Upper lobe of right lung (tissue), 1 donor: ENCODE measurements at regions not wholly inside any gene's neighbourhood (a gene's known extent, or its start where the extent isn't known, plus 50 kb on each side); places are given as distances from the start of the nearest gene placed in this dataset.

Experiments
- ATAC-seq: fragments of 200-7000 bp; cut with Tn5 transposase; one replicate; pipeline ENCODE4 v1.9.1; 2020; ENCODE audit warnings: mild to moderate bottlenecking, moderate library complexity
- DNase-seq: peaks from one replicate; pipeline ENCODE4 v3.0.0-alpha.2; 2020
- H3K27ac ChIP-seq: fragments of 200-600 bp; one replicate; pipeline ENCODE4 v1.8.0; 2022
- H3K27me3 ChIP-seq: fragments of 200-600 bp; one replicate; pipeline ENCODE4 v1.8.0; 2022; ENCODE audit warnings: mild to moderate bottlenecking
- H3K36me3 ChIP-seq: fragments of 200-600 bp; one replicate; pipeline ENCODE4 v1.8.0; 2022
- H3K4me1 ChIP-seq: fragments of 200-600 bp; one replicate; pipeline ENCODE4 v1.8.0; 2022
- H3K4me3 ChIP-seq: fragments of 200-600 bp; one replicate; pipeline ENCODE4 v1.8.0; 2022; ENCODE audit warnings: mild to moderate bottlenecking
- H3K9me3 ChIP-seq: fragments of 200-600 bp; one replicate; pipeline ENCODE4 v1.8.0; 2022
- intact Hi-C: fragments of 100-400 bp; cut with DNase I; formaldehyde crosslinking; loops from one replicate; pipeline ENCODE4 v1.11.0; 2022
- TF ChIP-seq, protein P1 (sequence below): fragments of 200-600 bp; IDR thresholded peaks from one replicate; pipeline ENCODE4 v1.8.0; 2022; ENCODE audit warnings: antibody characterized with exemption
- donor health status: DM: no; HTN: yes; CAD: no; lungs with severe emphysema.

GRCh38 chr2:225114786-225115323, 72.6 kb upstream of the DOCK10 start:
- H3K4me1 ChIP-seq, result peaks cover 4% of the 10 kb centered on the region
- no peak for DNase-seq
- no peaks in the 10 kb centered on the region for H3K9me3 ChIP-seq
- H3K4me3 ChIP-seq, result no peak overlapping the region
- intact Hi-C loops, result no loop called here
- no peak for ATAC-seq
- no peak overlapping the region for H3K27ac ChIP-seq
- H3K27me3 ChIP-seq, result no peaks in the 10 kb centered on the region
- H3K36me3 ChIP-seq, result no peaks in the 10 kb centered on the region
- TF ChIP-seq, protein P1, sequence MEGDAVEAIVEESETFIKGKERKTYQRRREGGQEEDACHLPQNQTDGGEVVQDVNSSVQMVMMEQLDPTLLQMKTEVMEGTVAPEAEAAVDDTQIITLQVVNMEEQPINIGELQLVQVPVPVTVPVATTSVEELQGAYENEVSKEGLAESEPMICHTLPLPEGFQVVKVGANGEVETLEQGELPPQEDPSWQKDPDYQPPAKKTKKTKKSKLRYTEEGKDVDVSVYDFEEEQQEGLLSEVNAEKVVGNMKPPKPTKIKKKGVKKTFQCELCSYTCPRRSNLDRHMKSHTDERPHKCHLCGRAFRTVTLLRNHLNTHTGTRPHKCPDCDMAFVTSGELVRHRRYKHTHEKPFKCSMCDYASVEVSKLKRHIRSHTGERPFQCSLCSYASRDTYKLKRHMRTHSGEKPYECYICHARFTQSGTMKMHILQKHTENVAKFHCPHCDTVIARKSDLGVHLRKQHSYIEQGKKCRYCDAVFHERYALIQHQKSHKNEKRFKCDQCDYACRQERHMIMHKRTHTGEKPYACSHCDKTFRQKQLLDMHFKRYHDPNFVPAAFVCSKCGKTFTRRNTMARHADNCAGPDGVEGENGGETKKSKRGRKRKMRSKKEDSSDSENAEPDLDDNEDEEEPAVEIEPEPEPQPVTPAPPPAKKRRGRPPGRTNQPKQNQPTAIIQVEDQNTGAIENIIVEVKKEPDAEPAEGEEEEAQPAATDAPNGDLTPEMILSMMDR, result no peak

DNA sequence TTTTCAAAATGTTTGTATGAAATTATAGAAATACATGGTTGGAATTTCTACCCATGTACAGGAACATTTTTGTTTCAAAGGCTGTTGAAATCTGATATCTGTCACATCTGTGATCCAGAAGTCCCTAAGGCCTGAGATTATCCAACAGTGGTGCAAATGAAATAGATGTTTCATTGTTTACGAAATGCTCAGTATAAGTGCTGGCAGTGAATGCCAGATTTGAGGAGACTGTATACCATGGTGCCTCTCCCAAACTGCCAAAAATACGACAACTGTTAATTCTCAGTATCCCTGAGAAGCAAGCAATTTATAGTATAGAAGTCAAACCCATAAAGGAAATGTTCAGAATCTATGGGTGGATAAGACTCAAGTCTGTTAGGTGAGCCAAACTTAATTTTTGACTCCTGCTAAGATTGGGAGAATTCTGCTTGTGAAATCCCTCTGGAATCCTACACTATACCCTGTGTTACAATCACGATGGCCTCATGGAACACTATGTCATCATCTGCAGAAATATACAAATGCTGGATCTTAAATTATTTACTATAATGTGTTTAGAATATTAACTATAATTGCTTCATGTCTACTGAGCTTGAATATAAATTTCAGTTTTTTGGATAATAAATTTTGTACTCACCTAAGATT, 71.2 kb upstream of the DOCK10 start:
- TF ChIP-seq, protein P1, result no peak
- Histone ChIP-seq H3K9me3 (no peaks in the 10 kb centered on the region), H3K4me3 (no peak overlapping the region), H3K36me3 (no peaks in the 10 kb centered on the region), H3K27ac (no peak overlapping the region), H3K4me1 (peaks cover 4% of the 10 kb centered on the region), H3K27me3 (no peaks in the 10 kb centered on the region)
- intact Hi-C loops, result no loop called here
- DNase-seq (no peak), ATAC-seq (no peak)

DNA sequence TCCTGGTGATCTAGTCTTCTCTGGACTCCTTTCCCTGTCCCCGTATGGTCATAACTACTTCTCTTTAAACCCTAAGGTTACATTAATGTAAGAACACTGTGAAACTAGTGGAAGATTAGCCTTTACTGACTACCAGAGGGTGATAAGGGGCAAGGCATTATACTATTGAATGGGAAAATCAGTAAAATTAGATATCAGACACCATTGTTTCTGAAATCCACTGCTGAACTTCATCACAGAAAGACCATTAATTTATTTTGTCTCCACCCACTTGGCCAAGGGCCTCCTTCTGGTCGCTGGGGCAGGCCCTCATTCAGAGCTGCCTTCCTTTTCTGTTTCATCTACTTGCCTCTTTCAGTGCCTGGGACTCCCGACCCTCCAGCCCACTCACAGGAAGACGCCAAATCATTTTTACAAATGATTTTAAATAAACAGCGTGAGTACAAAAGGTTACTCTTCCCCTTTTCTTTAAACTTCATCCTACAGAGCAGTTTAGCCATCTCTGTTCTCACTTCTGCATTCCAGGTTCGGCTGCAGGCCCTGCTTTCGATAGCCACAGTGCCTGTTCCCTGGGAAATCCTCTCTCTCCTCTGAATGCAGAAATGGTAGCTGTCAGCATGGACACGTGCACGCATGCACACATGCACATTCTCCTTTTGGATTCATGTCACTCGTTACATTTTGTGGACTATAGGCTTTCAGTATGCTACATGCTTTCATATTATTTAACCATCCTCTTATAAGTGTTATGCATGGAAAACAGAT, 70.3 kb upstream of the DOCK10 start:
- ATAC-seq, result peak; percentile 88

GRCh38 chr2:225108805-225109204, 66.5 kb upstream of the DOCK10 start:
- no peaks in the 10 kb centered on the region for H3K36me3 ChIP-seq
- no peak overlapping the region for H3K4me3 ChIP-seq
- TF ChIP-seq, protein P1, result no peak
- DNase-seq (no peak), ATAC-seq (no peak)
- no peaks in the 10 kb centered on the region for H3K9me3 ChIP-seq
- no peak overlapping the region for H3K27ac ChIP-seq
- H3K4me1 ChIP-seq, result no peaks in the 10 kb centered on the region
- intact Hi-C loops, result no loop called here
- H3K27me3 ChIP-seq, result no peaks in the 10 kb centered on the region

More for the DNA sequence above, 70.3 kb upstream of the DOCK10 start:
- no peak overlapping the region for H3K27ac ChIP-seq
- H3K4me3 ChIP-seq, result no peak overlapping the region
- no peaks in the 10 kb centered on the region for H3K9me3 ChIP-seq
- intact Hi-C loops, result no loop called here
- H3K4me1 ChIP-seq, result peaks cover 4% of the 10 kb centered on the region
- no peak for DNase-seq
- H3K27me3 ChIP-seq, result no peaks in the 10 kb centered on the region
- TF ChIP-seq, protein P1, result no peak
- no peaks in the 10 kb centered on the region for H3K36me3 ChIP-seq

DNA sequence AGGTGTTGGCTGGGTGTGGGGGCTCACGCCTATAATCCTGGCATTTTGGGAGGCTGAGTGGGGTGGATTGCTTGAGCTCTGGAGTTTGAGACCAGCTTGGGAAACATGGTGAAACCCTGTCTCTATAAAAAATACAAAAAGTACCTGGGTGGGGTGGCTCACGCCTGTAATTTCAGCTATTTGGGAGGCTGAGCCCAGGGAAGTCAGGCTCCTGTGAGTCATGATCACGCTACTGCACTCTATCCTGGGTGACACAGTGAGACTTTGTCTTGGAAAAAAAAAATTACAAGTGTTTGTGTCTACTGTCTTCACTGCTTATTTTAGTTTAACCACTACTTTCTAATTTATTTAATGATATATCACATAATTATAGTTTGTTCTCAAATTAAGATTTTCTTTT, 62.7 kb upstream of the DOCK10 start:
- Histone ChIP-seq H3K4me1 (no peaks in the 10 kb centered on the region), H3K36me3 (no peaks in the 10 kb centered on the region), H3K27ac (no peak overlapping the region), H3K27me3 (no peaks in the 10 kb centered on the region), H3K4me3 (no peak overlapping the region), H3K9me3 (no peaks in the 10 kb centered on the region)
- intact Hi-C loops, result no loop called here
- no peak for DNase-seq
- TF ChIP-seq, protein P1, result no peak
- ATAC-seq, result no peak
